Left lung (tissue), 4 donors: ENCODE measurements at regions not wholly inside any gene's neighbourhood (a gene's known extent, or its start where the extent isn't known, plus 50 kb on each side); places are given as distances from the start of the nearest gene placed in this dataset.

Source experiments
- ATAC-seq: fragments of 200-7000 bp; cut with Tn5 transposase; one replicate; pipeline ENCODE4 v1.9.1; 2020; ENCODE audit warnings: moderate library complexity
- DNase-seq, 4 donors: peaks; one replicate each; pipeline ENCODE4 v3.0.0-alpha.2; 2013 to 2020
- H3K27ac ChIP-seq, 2 donors: fragments of 200-600 bp; sonication (generic) in 1 of 2; one replicate each; pipeline versions ENCODE4 v1.5.0 to v1.8.0; 2020 to 2021
- H3K27me3 ChIP-seq, 2 donors: fragments of 200-600 bp; sonication (generic) in 1 of 2; one replicate each; pipeline versions ENCODE4 v1.5.0 to v1.8.0; 2020 to 2021
- H3K36me3 ChIP-seq, 2 donors: fragments of 200-600 bp; sonication (generic) in 1 of 2; one replicate each; pipeline versions ENCODE4 v1.5.0 to v1.8.0; 2020 to 2021
- H3K4me1 ChIP-seq, 2 donors: fragments of 200-600 bp; one replicate each; pipeline ENCODE4 v1.8.0; 2021
- H3K4me3 ChIP-seq, 2 donors: fragments of 200-600 bp; sonication (generic) in 1 of 2; one replicate each; pipeline versions ENCODE4 v1.5.0 to v1.8.0; 2020 to 2021; ENCODE audit warnings: mild to moderate bottlenecking in 1 of 2
- H3K9me3 ChIP-seq, 2 donors: fragments of 200-600 bp; sonication (generic) in 1 of 2; one replicate each; pipeline versions ENCODE4 v1.5.0 to v1.8.0; 2020 to 2021
- CTCF ChIP-seq, 2 donors: fragments of 200-600 bp; sonication (generic) in 1 of 2; IDR thresholded peaks; one replicate each; pipeline versions ENCODE4 v1.5.0 to v1.8.0; 2021; ENCODE audit warnings: antibody characterized with exemption in 2 of 2
- intact Hi-C, 2 donors: fragments of 100-400 bp; cut with DNase I; formaldehyde crosslinking; loops; one replicate each; pipeline versions ENCODE4 v1.11.2 to v1.14.2; 2022
- donor health status: DM: no; HTN: yes; CAD: no.
- donor health status: DM: no; HTN: no; CAD: no.

GRCh38 chr4:28744066-28744465 lies 1883.4 kb downstream of the STIM2 start:
- Histone ChIP-seq H3K4me3 (no peak overlapping the region), H3K9me3 (no peaks in the 10 kb centered on the region), H3K36me3 (no peaks in the 10 kb centered on the region), H3K4me1 (no peaks in the 10 kb centered on the region), H3K27ac (no peak overlapping the region), H3K27me3 (no peaks in the 10 kb centered on the region)
- DNase-seq (no peak), ATAC-seq (no peak)
- no peak for TF ChIP-seq CTCF (IDR thresholded peaks at IDR 0.05)
- intact Hi-C loops: no loop called here

- no peak overlapping the region for H3K27ac ChIP-seq
- no peaks in the 10 kb centered on the region for H3K27me3 ChIP-seq
- H3K9me3 ChIP-seq: no peaks in the 10 kb centered on the region
- no peaks in the 10 kb centered on the region for H3K4me1 ChIP-seq
- TF ChIP-seq CTCF (IDR thresholded peaks at IDR 0.05): no peak
- intact Hi-C loops: no loop called here
- no peak for ATAC-seq
- no peaks in the 10 kb centered on the region for H3K36me3 ChIP-seq
- DNase-seq: no peak
- H3K4me3 ChIP-seq: no peak overlapping the region
Measured at GRCh38 chr4:28754376-28754775, 1893.7 kb downstream of the STIM2 start.

- TF ChIP-seq CTCF (IDR thresholded peaks at IDR 0.05): no peak
- intact Hi-C loops: no loop called here
- Histone ChIP-seq H3K4me3 (no peak overlapping the region), H3K27ac (no peak overlapping the region), H3K4me1 (no peaks in the 10 kb centered on the region), H3K27me3 (no peaks in the 10 kb centered on the region), H3K36me3 (no peaks in the 10 kb centered on the region), H3K9me3 (no peaks in the 10 kb centered on the region)
- ATAC-seq (no peak), DNase-seq (no peak)
Measured at GRCh38 chr4:28755081-28755480, 1894.4 kb downstream of the STIM2 start.

GRCh38 chr4:28759064-28759463 lies 1898.4 kb downstream of the STIM2 start:
- H3K4me1 ChIP-seq: no peaks in the 10 kb centered on the region
- ATAC-seq: no peak
- TF ChIP-seq CTCF (IDR thresholded peaks at IDR 0.05): no peak
- H3K4me3 ChIP-seq: no peak overlapping the region
- H3K9me3 ChIP-seq: no peaks in the 10 kb centered on the region
- no peak for DNase-seq
- intact Hi-C loops: no loop called here
- H3K36me3 ChIP-seq: no peaks in the 10 kb centered on the region
- H3K27ac ChIP-seq: no peak overlapping the region
- no peaks in the 10 kb centered on the region for H3K27me3 ChIP-seq

GRCh38 chr4:28760003-28760402 lies 1899.4 kb downstream of the STIM2 start:
- intact Hi-C loops: no loop called here
- TF ChIP-seq CTCF (IDR thresholded peaks at IDR 0.05): no peak
- Histone ChIP-seq H3K4me1 (no peaks in the 10 kb centered on the region), H3K4me3 (no peak overlapping the region), H3K27me3 (no peaks in the 10 kb centered on the region), H3K27ac (no peak overlapping the region), H3K36me3 (no peaks in the 10 kb centered on the region), H3K9me3 (no peaks in the 10 kb centered on the region)
- DNase-seq (no peak), ATAC-seq (no peak)
